Erythroblast (primary cell): ENCODE measurements at regions not wholly inside any gene's neighbourhood (a gene's known extent, or its start where the extent isn't known, plus 50 kb on each side); places are given as distances from the start of the nearest gene placed in this dataset.

Experiments
- GATA1 ChIP-seq: IDR thresholded peaks from 2 replicates; pipeline ENCODE4 v1.6.1; 2011; ENCODE audit warnings: low read depth, mild to moderate bottlenecking, control low read depth, low read length, moderate library complexity
- POLR2A ChIP-seq: IDR thresholded peaks from 2 replicates; pipeline ENCODE4 v1.6.1; 2011; ENCODE audit warnings: mild to moderate bottlenecking, low read length

GRCh38 chr1:163477276-163477830 lies 155.6 kb downstream of the NUF2 start:
- TF ChIP-seq POLR2A = no peak
- TF ChIP-seq GATA1 = no peak
